SK-N-MC (cell line): ENCODE measurements at regions not wholly inside any gene's neighbourhood (a gene's known extent, or its start where the extent isn't known, plus 50 kb on each side); places are given as distances from the start of the nearest gene placed in this dataset.

Source experiments
- EZH2 ChIP-seq: fragments of 200-600 bp; sonication (generic); IDR thresholded peaks from one replicate; pipeline ENCODE4 v1.6.1; 2017; ENCODE audit warnings: antibody characterized with exemption
- FOXP2 ChIP-seq: optimal IDR thresholded peaks from 2 replicates; pipeline ENCODE3; 2011; ENCODE audit warnings: mild to moderate bottlenecking, moderate library complexity; ENCODE audit not compliant: insufficient read depth; ENCODE audit errors: extremely low read length, control extremely low read depth
- POLR2AphosphoS5 ChIP-seq: IDR thresholded peaks from 2 replicates; pipeline ENCODE4 v1.6.1; 2012; ENCODE audit warnings: mild to moderate bottlenecking, low read depth, low read length, borderline replicate concordance

- TF ChIP-seq POLR2AphosphoS5 (no peak), EZH2 (no peak), FOXP2 (no peak)
Measured at GRCh38 chr9:108270561-108270960, 585.2 kb downstream of the ACTL7B start.
